ENCODE measurements at regions not wholly inside any gene's neighbourhood (a gene's known extent, or its start where the extent isn't known, plus 50 kb on each side); places are given as distances from the start of the nearest gene placed in this dataset.

GRCh38 chr2:195356026-195356425 lies 301.0 kb upstream of the SLC39A10 start:
- no peaks in the 10 kb centered on the region for H3K36me3 ChIP-seq (replicated peaks in 1 of 2; ENCODE audit: control extremely low read depth in 1 of 2, control insufficient read depth in 1 of 2, extremely low read depth in 1 of 2, insufficient read depth in 2 of 2, low read length in 1 of 2)
- H3K27me3 Mint-ChIP-seq: no peaks in the 10 kb centered on the region
- no peak overlapping the region for H2AFZ ChIP-seq (ENCODE audit: insufficient read depth, low read depth, low read length, poor library complexity, severe bottlenecking)
- H3K27me3 ChIP-seq (replicated peaks in 1 of 4; ENCODE audit: control extremely low read depth in 1 of 4, control insufficient read depth in 3 of 4, insufficient read depth in 4 of 4, low read length in 3 of 4): no peaks in the 10 kb centered on the region
- intact Hi-C loops (cut with micrococcal nuclease): no loop called here
- no peaks in the 10 kb centered on the region for H3K4me1 Mint-ChIP-seq
- TF ChIP-seq CTCF (IDR thresholded peaks at IDR 0.05) (no peak), EZH2 (IDR thresholded peaks at IDR 0.05; ENCODE audit: borderline replicate concordance, insufficient read depth, low read depth, low read length, poor library complexity, severe bottlenecking) (no peak)
- no peaks in the 10 kb centered on the region for H3K4me1 ChIP-seq (ENCODE audit: control insufficient read depth in 2 of 2, insufficient read depth in 2 of 2, low read length in 2 of 2)
- CTCF ChIA-PET: no interaction called here
- no peaks in the 10 kb centered on the region for H4K20me1 ChIP-seq (ENCODE audit: control insufficient read depth, insufficient read depth, low read length, poor library complexity, severe bottlenecking)
- no peak overlapping the region for H3K4me3 Mint-ChIP-seq
- no peak overlapping the region for H3K27ac ChIP-seq (ENCODE audit: low read length in 2 of 2)
- DNase-seq (no peak), ATAC-seq (ENCODE audit: low read depth) (no peak)
- H3K4me2 ChIP-seq (replicated peaks; ENCODE audit: low read depth, low read length, poor library complexity, severe bottlenecking): no peak overlapping the region
- no peak overlapping the region for H3K27ac Mint-ChIP-seq
- POLR2A ChIA-PET: no interaction called here
- no peaks in the 10 kb centered on the region for H3K9me3 Mint-ChIP-seq (ENCODE audit: insufficient read depth)
- no peak overlapping the region for H3K4me3 ChIP-seq (ENCODE audit: control extremely low read depth in 1 of 5, extremely low read depth in 1 of 5, insufficient read depth in 1 of 5, low read depth in 2 of 5, low read length in 4 of 5)
- H3K79me2 ChIP-seq (ENCODE audit: control insufficient read depth, insufficient read depth, low read length): no peaks in the 10 kb centered on the region
- no peak overlapping the region for H3K9ac ChIP-seq (ENCODE audit: low read length)
- H3K9me3 ChIP-seq (ENCODE audit: control extremely low read depth in 1 of 3, control insufficient read depth in 2 of 3, insufficient read depth in 1 of 3, low read length in 2 of 3): no peaks in the 10 kb centered on the region
- no CpG with 5 or more reads among the region's 1 CpG for WGBS (ENCODE audit: insufficient coverage)

- H3K4me3 Mint-ChIP-seq: no peak overlapping the region
These were observed 304.4 kb upstream of the SLC39A10 start for GRCh38 chr2:195352581-195352980.

More at GRCh38 chr2:195352581-195352980, 304.4 kb upstream of the SLC39A10 start:
- Histone ChIP-seq H3K9ac (ENCODE audit: low read length) (no peak overlapping the region), H2AFZ (ENCODE audit: insufficient read depth, low read depth, low read length, poor library complexity, severe bottlenecking) (no peak overlapping the region), H3K36me3 (replicated peaks in 1 of 2; ENCODE audit: control extremely low read depth in 1 of 2, control insufficient read depth in 1 of 2, extremely low read depth in 1 of 2, insufficient read depth in 2 of 2, low read length in 1 of 2) (no peaks in the 10 kb centered on the region), H4K20me1 (ENCODE audit: control insufficient read depth, insufficient read depth, low read length, poor library complexity, severe bottlenecking) (no peaks in the 10 kb centered on the region), H3K9me3 (ENCODE audit: control extremely low read depth in 1 of 3, control insufficient read depth in 2 of 3, insufficient read depth in 1 of 3, low read length in 2 of 3) (no peaks in the 10 kb centered on the region), H3K27me3 (replicated peaks in 1 of 4; ENCODE audit: control extremely low read depth in 1 of 4, control insufficient read depth in 3 of 4, insufficient read depth in 4 of 4, low read length in 3 of 4) (no peaks in the 10 kb centered on the region), H3K4me2 (replicated peaks; ENCODE audit: low read depth, low read length, poor library complexity, severe bottlenecking) (no peak overlapping the region), H3K79me2 (ENCODE audit: control insufficient read depth, insufficient read depth, low read length) (no peaks in the 10 kb centered on the region), H3K27ac (ENCODE audit: low read length in 2 of 2) (no peak overlapping the region), H3K4me3 (ENCODE audit: control extremely low read depth in 1 of 5, extremely low read depth in 1 of 5, insufficient read depth in 1 of 5, low read depth in 2 of 5, low read length in 4 of 5) (no peak overlapping the region), H3K4me1 (ENCODE audit: control insufficient read depth in 2 of 2, insufficient read depth in 2 of 2, low read length in 2 of 2) (no peaks in the 10 kb centered on the region)
- CTCF ChIA-PET: no interaction called here
- ATAC-seq (ENCODE audit: low read depth) (no peak), DNase-seq (no peak)
- TF ChIP-seq CTCF (IDR thresholded peaks at IDR 0.05): no peak
- TF ChIP-seq EZH2 (IDR thresholded peaks at IDR 0.05; ENCODE audit: borderline replicate concordance, insufficient read depth, low read depth, low read length, poor library complexity, severe bottlenecking): no peak
- H3K27me3 Mint-ChIP-seq: no peaks in the 10 kb centered on the region
- POLR2A ChIA-PET: no interaction called here
- H3K9me3 Mint-ChIP-seq (ENCODE audit: insufficient read depth): no peaks in the 10 kb centered on the region
- H3K4me1 Mint-ChIP-seq: no peaks in the 10 kb centered on the region
- intact Hi-C loops (cut with micrococcal nuclease): no loop called here
- 64% methylated on average over 3 of the region's 5 CpGs for WGBS (ENCODE audit: insufficient coverage)
- H3K27ac Mint-ChIP-seq: no peak overlapping the region

Measured in B cell (primary cell).